BJ (cell line): ENCODE measurements at regions not wholly inside any gene's neighbourhood (a gene's known extent, or its start where the extent isn't known, plus 50 kb on each side); places are given as distances from the start of the nearest gene placed in this dataset.

Source experiments
- CTCF ChIA-PET: fragments of 350-600 bp; formaldehyde crosslinking; extraction: SDS; loops from one replicate; lab custom pipeline; 2021; ENCODE audit warnings: antibody characterized with exemption, inconsistent platforms; lab: Yijun Ruan, JAX
- POLR2A ChIA-PET: fragments of 300-600 bp; sonication (Branson Sonifier 250); formaldehyde crosslinking; extraction: SDS; loops from one replicate; lab custom pipeline; 2021; ENCODE audit warnings: antibody characterized with exemption; lab: Charles Lee
- DNase-seq: peaks from one replicate; pipeline ENCODE4 v3.0.0-alpha.2; 2011; ENCODE audit warnings: low read depth
- H3K27me3 ChIP-seq: 2 replicates; pipeline ENCODE4 v1.6.0; 2011; ENCODE audit warnings: low read length; ENCODE audit not compliant: control insufficient read depth, insufficient read depth
- H3K36me3 ChIP-seq: 2 replicates; pipeline ENCODE4 v1.5.1; 2011; ENCODE audit warnings: low read length; ENCODE audit not compliant: control insufficient read depth, insufficient read depth
- H3K4me3 ChIP-seq: 2 replicates; pipeline ENCODE4 v1.5.1; 2011; ENCODE audit warnings: low read depth, mild to moderate bottlenecking, control low read depth, low read length
- CTCF ChIP-seq: IDR thresholded peaks from 2 replicates; pipeline ENCODE4 v1.5.1; 2011; ENCODE audit warnings: low read depth, mild to moderate bottlenecking, control low read depth, inconsistent platforms, low read length, moderate library complexity; ENCODE audit not compliant: insufficient read depth

DNA sequence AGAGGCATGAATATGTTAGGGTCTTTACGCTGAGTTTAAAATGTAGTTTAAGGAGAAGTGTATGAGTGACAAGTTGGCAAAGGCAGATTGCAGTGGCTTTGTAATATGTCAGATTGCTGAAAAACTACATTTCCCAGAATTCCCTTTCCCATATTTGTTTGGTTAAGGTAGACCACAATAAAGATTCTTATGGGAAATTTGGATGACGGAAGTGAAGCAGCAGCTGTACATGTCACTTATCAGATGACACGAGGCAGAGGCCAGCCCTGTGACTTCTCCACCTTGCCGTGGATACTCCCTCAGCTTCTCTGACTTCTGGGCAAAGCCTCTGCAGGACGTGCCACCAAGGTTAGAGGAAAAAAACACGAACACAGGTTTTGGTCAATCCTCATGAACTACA is 229.7 kb upstream of the DKK2 start:
- DNase-seq: no peak

GRCh38 chr4:107261241-107261874 is 225.2 kb upstream of the DKK2 start:
- DNase-seq: no peak
- no peak for TF ChIP-seq CTCF
- CTCF ChIA-PET: no interaction called here
- POLR2A ChIA-PET: no interaction called here
- Histone ChIP-seq H3K4me3 (no peak overlapping the region), H3K36me3 (no peaks in the 10 kb centered on the region), H3K27me3 (no peaks in the 10 kb centered on the region)

More for the DNA sequence above, 229.7 kb upstream of the DKK2 start:
- Histone ChIP-seq H3K27me3 (no peaks in the 10 kb centered on the region), H3K4me3 (no peak overlapping the region), H3K36me3 (no peaks in the 10 kb centered on the region)
- POLR2A ChIA-PET: no interaction called here
- TF ChIP-seq CTCF: no peak
- CTCF ChIA-PET: interaction anchor here (1.1 kb wide), 1 partner anchor 39 kb away, joined by 3 read pairs; no protein-coding TSS in a partner anchor

GRCh38 chr4:107258359-107258758 is 222.2 kb upstream of the DKK2 start:
- POLR2A ChIA-PET: no interaction called here
- no peak for DNase-seq
- CTCF ChIA-PET: no interaction called here
- Histone ChIP-seq H3K27me3 (no peaks in the 10 kb centered on the region), H3K36me3 (no peaks in the 10 kb centered on the region), H3K4me3 (no peak overlapping the region)
- no peak for TF ChIP-seq CTCF

DNA sequence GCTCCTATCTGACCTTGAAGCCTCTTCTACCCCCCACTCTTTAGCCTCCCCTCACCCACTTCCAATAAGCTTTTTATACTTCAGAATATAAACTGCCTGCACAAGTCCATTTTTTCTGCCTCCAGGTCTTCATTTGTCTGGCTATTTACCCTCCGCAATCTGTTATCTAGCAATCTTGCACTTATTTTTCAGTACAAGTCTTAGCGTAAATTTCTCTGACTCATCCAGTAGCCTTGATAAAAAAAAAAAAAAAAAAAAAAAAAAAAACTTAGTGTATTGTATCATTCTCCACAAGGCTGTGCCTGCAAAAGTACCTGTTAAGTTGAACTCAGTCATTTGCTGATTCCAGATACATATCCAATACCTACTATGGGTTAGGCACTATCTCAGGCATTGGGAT is 219.5 kb upstream of the DKK2 start:
- POLR2A ChIA-PET: no interaction called here
- CTCF ChIA-PET: no interaction called here
- no peaks in the 10 kb centered on the region for H3K27me3 ChIP-seq
- no peak for TF ChIP-seq CTCF
- no peak for DNase-seq
- H3K4me3 ChIP-seq: no peak overlapping the region
- no peaks in the 10 kb centered on the region for H3K36me3 ChIP-seq

DNA sequence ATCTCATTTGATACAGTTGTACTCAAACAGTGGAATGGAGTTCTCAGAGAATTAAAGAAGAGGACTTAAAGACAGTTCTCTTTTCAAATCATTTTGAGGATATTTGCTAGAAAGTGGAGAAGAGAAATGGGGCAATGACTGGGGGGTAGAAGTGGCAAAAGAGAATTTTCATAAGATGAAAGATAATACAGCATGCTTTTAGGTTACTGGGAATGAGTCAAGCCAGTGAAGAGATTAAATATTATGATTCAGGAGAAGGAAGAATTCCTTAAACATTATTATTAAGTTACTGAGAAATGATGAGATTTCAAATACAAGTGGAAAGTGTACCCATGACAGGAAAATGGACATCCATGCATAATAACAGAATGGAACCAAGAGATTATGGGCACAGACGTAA is 219.0 kb upstream of the DKK2 start:
- Histone ChIP-seq H3K4me3 (no peak overlapping the region), H3K27me3 (no peaks in the 10 kb centered on the region), H3K36me3 (no peaks in the 10 kb centered on the region)
- ChIA-PET POLR2A (no interaction called here), CTCF (no interaction called here)
- no peak for DNase-seq
- no peak for TF ChIP-seq CTCF
